C4-2B (cell line): ENCODE measurements at regions not wholly inside any gene's neighbourhood (a gene's known extent, or its start where the extent isn't known, plus 50 kb on each side); places are given as distances from the start of the nearest gene placed in this dataset.

Source experiments
- H3K27ac ChIP-seq: fragments of 450-650 bp; 2 replicates; pipeline ENCODE4 v1.5.1; 2017
- CTCF ChIP-seq: fragments of 450-650 bp; conservative IDR thresholded peaks from 2 replicates; pipeline ENCODE4 v1.5.1; 2017; ENCODE audit warnings: mild to moderate bottlenecking
- ZFX ChIP-seq: fragments of 450-650 bp; IDR thresholded peaks from 2 replicates; pipeline ENCODE4 v1.6.1; 2017

- no peak overlapping the region for H3K27ac ChIP-seq
- no peak for TF ChIP-seq CTCF
- no peak for TF ChIP-seq ZFX
Observed at GRCh38 chr5:82786748-82787147, 290.4 kb downstream of the TMEM167A start.

GRCh38 chr5:82785882-82786509, 291.2 kb downstream of the TMEM167A start:
- no peak overlapping the region for H3K27ac ChIP-seq
- TF ChIP-seq CTCF: no peak
- no peak for TF ChIP-seq ZFX

DNA sequence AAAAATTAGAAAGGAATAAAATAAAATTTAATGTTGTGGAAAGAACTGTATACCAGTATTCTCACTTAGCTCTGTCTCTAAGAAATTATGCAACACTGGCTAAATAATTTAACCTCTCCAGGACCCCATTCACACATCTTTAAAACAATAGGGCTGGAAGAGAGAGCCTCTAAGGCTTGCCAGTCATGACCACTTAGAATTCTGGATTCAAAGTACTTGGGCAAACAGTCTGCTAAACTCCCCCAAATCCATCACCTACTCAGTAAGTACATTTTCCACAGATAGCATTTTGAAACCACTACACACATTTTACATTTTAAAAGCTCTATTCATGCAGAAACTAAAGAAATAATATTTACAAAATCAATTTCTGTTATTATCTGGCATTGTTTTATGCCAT, 291.7 kb downstream of the TMEM167A start:
- no peak overlapping the region for H3K27ac ChIP-seq
- TF ChIP-seq ZFX: no peak
- no peak for TF ChIP-seq CTCF

DNA sequence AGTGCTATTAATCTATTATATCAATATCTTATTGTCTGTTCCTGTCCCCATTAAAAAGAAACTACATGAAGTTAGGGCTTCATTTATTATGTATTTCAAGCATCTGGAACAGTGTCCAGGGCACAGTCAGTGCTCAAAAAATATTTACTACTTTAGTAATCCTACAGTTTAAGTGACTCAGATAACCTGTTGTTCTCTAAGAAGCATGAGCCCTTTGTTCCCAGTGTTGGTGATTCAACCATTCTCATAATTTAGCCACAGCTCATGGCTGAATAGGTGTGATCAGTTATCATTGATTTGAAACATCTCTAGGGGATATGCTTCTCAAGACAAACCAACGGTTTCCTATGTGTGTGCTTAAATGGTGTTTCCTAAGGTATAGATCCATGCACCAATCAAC, 292.7 kb downstream of the TMEM167A start:
- H3K27ac ChIP-seq: no peak overlapping the region
- no peak for TF ChIP-seq ZFX
- TF ChIP-seq CTCF: no peak

- H3K27ac ChIP-seq: no peak overlapping the region
- TF ChIP-seq ZFX: no peak
- TF ChIP-seq CTCF: no peak
Observed at GRCh38 chr5:82777106-82777505, 300.1 kb downstream of the TMEM167A start.

GRCh38 chr5:82772281-82772680, 304.9 kb downstream of the TMEM167A start:
- TF ChIP-seq CTCF (no peak), ZFX (no peak)
- no peak overlapping the region for H3K27ac ChIP-seq

DNA sequence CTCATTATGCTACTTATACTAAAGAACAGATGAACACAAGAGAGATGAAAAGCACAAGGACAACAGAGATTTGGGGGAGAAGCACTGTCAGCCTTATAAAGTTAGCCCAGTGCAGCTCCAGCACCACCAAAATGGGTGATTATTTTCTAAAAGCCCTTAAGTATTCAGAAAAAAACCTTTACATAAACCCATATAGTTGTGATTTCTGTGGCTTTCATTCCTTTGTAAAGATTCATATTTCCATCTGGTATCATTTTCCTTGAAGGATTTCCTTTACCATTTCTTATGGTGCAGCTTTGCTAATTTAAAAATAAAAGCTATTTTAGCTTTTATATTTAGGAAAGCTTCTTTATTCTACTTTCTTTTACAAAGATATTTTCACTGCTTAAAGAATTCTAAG, 311.0 kb downstream of the TMEM167A start:
- TF ChIP-seq ZFX (no peak), CTCF (no peak)
- no peak overlapping the region for H3K27ac ChIP-seq
